GM19468 (cell line): ENCODE measurements at regions not wholly inside any gene's neighbourhood (a gene's known extent, or its start where the extent isn't known, plus 50 kb on each side); places are given as distances from the start of the nearest gene placed in this dataset.

Experiments used
- ATAC-seq: cut with Tn5 transposase; IDR thresholded peaks from one replicate; pipeline ENCODE4 v1.9.1; 2021; ENCODE audit warnings: mild to moderate bottlenecking, moderate library complexity, moderate number of reproducible peaks; ENCODE audit not compliant: unreplicated experiment; ENCODE audit errors: extremely low read depth

DNA sequence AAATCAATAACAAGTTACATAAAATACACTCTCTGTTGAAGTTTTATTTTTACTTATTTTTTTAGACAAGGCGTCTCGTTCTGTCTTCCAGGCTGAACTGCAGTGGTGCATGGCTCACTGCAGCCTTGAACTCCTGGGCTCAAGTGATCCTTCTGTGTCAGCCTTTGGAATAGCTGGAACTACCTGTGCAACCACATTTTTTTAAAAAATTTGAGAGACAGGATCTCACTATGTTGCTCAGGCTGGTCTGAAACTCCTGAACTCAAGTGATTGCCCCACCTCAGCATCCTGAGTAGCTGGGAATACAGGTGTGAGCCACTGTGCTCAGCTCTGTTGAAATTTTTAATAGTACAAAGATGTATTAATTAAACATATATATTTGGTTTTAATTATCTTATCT lies 614.3 kb upstream of the ARRDC4 start:
- no peak for ATAC-seq

DNA sequence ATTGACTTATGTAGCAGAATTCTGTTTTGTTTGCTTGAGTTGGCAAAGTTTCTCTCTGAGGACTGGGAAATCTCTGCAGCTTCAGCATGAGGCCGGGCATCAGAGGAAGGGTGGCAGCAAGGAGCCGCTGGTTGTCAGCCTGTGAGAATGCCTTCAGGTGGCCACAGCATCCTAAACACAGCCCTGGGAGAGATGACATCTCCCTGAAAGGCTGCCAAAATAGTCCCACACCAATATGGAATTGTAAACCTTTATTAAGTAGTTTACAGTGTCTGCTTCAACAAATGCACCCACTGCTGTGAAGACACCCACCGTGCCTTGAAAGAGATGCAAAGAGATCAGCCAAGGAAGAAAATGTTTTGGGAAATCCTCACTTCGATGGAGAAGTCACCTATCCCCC lies 609.7 kb upstream of the ARRDC4 start:
- no peak for ATAC-seq

DNA sequence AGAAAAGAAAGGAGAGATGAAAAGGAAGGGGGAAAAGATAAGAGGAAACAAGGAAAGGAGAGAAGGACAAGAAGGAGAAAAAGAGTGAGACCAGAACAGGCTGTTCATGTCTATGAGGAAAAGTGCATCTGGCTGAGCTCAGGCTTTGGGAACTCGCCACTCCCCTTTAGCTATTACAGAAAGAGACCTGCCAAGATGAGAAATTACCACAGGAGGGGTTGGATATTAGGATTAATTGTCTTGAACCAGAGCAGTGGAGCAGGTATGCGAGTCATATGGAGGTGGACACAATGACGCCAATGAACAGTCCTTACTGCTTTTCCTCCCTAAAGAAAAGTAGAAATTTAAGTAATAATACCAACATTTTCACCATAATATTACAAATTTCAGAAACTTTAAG lies 577.0 kb upstream of the ARRDC4 start:
- no peak for ATAC-seq

DNA sequence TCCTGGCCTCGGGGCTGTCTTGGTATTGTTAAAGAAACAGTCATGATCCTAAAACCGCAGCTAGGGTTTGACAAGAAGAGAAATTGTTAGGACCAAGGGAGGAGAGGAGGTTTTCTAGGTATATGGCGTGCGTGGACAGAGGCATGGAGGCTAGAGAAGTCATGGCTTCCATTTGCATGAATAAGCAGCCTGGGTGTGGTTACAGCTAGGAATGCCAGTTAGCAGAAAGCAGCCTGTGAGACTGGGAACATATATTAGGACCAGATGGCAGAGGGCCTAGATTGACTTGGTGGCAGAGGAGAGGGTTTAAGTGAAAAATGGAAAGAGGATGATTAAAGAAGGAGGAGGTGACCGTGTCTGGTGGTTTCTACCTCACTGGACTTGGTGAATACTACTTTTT lies 573.6 kb upstream of the ARRDC4 start:
- ATAC-seq, result no peak

DNA sequence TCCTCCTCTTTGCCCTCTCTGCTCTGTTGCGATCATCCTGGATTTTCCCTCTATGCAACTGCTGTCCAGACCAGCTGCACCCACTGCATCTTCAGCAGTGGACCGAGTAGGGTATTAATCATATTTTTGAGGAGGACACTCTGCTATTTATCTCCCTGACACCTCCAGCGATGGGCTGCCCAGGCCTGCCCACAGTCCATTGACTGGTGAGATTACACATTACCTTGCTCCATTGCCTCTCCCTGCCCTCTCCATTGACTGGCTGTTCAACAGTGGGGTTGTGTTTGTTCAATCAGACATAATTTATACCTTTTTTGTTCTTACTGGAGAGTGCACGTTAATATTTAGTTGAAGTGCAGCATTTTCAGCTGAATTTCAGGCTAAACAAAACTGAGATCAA lies 559.3 kb upstream of the ARRDC4 start:
- ATAC-seq, result no peak

DNA sequence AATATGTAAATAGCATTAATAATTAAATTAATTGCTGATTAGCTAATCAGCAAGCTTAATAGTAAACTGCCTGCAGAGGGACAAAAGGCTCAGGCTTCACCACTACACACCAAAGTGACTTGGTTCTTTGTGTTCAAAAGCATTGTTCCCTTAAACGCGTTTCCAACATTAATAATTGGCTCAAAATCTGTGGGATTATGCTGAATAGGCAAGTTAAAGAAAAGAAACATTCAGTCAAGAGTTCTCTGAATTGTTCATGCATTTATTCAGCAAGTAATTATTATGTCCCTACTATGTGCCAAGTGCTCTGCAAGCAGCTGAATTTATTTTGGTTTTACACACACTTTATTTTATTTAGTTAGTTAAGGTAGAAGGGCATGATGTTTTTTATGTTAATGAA lies 558.5 kb upstream of the ARRDC4 start:
- no peak for ATAC-seq

DNA sequence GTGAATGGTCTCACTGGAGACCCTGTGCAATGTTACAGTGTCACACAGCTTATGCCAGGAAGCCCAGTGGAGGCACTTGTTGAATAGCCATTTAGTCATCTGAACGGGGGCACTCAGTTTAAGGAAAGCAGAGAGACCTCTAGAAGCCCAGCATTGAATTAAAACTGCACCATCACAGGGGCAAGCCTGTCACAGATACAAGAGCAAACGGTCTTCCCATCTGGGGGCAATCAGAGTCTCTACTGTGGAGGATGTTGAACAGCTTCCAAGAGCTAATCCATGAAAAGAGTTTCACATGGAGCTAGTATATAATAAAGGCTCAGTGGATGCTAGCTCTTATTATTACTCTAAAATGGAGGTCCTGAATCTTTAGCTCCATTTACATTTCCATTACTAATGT lies 553.7 kb upstream of the ARRDC4 start:
- ATAC-seq, result no peak

DNA sequence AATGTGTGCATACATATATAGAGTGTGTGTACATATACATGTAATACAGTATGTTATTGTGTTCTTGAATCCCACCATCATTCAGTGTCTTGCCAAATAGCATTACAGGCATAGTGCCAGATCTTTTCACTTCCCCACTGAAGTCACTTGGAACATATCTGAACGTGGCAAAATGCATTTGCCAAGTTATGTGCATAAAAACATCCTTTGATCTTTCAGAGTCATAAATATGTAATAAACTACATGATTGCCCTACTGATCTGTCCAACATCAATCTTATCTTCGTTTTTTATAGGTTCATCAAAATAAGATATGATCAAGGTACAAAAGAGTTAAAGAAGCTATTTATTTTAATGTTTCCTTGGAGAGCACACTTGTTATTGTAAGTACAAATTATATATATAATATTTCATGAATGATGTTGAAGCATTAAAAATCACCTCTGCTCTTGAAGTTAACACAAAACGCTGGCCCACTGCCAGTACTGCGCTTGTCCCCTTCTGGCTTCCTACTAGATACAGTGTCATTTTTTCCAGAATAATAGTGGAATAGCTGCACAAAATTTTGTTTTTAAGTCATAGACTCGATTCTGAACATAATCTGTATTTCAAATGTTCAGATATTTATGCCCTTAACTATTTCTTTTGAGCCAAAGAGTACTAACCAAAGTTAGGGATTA lies 549.5 kb upstream of the ARRDC4 start:
- ATAC-seq, result no peak

DNA sequence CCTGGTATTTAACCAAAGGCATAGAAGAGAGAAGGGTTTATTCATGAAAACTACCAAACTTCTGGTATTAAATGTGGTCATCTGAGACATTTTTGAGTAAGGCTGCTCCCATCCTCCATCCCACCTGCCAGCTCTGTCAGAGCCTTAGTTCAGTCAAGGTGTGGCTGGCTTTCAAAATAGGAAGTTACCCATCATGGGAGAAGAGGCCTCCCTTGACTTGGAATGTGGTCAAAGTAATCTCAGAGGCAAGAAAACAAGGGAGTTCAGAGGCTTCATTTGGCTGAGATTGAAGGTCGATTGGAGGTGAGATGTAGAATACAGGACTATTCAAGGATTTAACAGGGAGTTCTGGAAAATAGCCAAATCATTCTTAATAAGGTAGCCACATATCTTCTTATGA lies 540.4 kb upstream of the ARRDC4 start:
- ATAC-seq, result no peak

DNA sequence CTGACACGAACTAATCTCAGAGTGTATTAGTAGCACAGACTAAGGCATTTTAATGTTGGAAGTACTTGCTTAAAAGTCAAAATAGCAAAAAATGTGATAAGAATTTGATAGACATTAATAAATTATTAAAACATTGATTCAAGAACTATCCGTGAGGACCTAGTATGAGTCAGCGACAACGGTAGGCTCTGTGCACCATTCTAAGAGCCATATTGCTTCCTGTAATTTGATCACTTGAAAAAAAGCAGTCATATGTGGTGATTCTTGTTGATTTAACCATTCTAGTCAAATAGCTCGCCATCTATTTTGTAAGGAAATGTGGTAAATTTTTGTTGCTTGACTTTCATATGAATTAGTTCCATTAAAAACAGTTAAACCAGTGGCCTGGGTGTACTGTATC lies 534.9 kb upstream of the ARRDC4 start:
- no peak for ATAC-seq

DNA sequence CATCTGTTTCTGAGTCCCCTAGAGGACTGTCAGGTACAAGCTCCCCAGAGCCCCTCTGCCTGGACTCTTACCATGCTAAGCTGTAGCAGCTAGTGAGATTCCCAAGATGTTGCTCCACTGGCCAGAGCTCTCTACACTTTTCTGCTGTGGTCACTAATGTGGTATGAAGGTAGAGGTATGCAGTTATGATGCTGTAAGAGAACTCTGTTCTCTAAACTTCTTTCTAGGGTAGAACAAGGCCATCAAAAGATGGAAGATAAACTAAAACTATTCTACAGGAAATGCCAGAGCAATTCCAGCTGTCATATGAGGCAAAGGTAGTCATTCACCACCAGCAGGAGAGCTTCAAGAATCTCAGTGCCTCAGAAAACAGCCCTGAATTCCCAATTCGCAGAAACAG lies 517.4 kb upstream of the ARRDC4 start:
- no peak for ATAC-seq

DNA sequence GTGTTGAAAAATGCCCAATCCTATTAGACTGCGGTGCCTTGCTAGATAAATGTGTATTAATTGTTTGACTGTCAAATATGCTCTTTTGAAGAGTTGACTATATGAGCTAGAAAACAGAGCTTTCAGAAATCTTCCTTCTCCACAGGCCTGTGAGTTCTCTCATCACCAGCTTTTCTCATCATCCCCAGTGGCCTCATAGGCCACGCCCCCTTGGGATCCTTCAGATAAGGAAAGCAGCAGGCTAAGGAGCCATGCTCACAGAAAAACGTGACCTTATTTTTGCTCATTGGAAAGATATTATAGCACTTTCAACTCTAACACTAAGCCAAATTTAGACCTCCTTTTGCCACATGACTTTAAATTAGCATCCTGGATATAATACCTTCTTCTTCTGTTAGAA lies 514.4 kb upstream of the ARRDC4 start:
- no peak for ATAC-seq

DNA sequence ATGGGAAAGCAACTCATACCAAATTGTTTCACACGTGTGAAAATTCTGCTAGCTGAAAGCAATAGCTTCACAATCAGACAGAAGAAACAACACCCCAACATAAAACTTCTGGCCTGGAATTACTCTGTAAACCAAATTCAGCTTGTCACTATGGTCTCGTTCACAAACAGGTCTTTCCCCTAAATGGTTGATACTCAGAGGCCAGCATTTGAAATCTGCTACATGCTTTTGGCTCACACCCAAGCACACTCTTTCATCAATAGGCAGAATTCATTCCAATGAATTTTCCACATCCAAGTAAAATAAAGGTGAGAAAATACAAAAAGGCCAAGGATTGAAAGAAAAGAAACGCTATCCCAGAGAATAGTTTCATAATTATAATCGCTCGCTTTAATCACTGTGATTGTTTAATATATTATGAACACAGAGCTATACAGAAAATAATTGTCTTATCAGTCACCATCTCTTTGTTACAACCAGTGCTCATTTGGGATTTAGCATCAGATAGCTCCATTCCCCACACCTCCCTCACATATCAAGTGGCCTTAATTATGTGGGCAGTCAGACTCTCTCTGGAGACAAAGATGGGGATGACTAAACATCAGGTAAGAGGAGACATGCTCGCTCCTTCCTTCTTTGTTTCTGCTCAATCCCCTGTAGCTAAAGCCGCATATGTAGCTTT lies 503.8 kb upstream of the ARRDC4 start:
- ATAC-seq, result no peak

DNA sequence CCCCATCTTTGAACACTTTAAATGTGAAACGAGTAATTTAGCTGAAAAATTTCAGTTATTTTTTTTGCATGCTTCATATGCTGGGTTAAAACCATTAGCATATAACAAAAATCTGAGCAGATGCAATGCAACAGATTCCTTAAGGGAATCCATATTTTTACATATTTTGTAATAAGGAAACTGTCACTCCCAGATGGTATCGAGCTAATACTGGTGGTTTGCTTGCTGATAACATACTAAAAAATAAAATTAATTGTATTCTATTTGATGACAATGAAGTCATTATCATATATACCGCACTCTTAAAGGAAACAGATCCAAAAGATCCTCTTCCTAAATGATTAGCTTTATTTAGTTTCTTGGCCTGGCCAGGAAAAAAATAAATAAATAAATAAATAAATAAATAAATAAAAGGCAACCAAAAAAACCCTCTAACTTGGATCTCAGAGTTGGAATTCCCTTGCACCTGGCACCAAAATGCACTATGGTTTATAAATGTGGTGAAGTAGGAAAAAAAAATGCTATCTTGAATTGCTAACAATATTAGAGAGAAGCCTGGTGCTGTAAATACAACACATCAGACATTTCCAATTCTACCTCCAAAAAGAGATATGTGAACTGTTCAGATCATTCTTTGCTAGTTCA lies 503.2 kb upstream of the ARRDC4 start:
- no peak for ATAC-seq

DNA sequence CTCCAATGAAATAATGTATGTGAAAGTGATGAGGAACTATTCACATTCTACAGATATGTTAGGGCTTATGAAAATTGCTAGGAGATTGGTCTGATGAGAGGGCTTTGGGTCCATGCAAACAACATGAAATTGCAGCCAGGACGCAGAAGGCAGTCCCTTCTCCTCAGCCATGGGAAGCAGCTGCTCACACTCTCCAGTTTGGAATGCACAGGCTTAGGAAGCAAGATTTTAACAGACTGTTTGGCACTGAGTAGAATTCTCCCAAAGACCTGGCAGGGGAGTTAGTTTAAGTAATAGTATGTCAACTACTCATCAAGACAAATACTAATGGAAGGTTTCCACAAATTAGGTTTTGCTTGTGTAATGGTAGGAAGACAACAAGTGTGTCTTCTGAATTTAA lies 500.7 kb upstream of the ARRDC4 start:
- ATAC-seq, result no peak

DNA sequence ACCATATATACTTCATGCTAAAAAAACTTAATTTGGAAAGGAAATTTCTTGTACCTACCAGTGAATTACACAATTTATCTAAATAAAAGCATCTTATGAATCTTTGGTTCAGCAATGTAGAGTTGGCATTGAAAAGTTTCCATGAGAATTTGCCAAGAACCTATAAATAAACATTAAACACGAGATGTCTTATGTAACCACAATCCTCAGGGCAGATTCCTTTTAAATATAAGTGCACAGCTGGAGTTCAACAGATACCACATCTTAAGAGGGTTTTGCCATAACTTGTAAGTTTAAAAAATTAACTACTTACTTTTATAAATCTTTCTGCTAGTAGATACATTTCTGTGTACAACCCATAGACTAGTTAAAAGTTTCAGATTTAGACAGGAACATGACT lies 499.3 kb upstream of the ARRDC4 start:
- ATAC-seq, result no peak

DNA sequence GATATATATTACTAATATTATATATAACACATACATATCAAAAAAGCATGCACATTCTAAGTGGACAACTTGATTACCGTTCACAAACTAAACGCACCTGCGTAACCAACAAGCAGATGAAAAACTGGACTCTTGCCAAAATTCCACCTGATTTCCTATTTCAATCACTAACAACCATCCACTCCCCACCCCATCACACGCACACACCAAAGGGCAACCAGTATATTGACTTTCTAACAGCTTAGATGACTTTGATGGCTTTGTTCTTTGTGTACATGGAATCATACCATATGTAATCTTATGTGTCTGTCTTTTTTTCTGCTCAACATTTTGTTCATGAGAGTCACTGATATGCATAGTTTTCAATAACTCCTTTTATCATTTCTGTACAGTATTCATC lies 496.8 kb upstream of the ARRDC4 start:
- no peak for ATAC-seq

DNA sequence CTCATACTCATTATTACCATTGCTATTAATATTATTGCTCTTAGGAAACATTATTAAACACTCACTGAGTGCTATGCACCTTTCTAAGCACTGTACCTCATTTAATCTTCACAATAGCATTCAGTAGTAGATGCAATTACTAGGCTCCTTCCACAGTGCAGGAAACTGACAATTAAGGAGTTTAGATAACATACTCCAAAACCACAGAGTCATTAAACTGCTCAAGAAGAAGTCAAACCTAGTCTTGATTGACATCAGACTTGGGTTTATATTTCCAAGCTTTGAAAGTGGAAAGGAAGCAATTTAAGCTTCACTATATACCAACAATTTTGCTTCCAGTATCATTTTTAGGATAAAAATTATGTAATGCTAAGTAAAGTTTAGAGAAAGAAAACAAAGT lies 490.1 kb upstream of the ARRDC4 start:
- no peak for ATAC-seq

DNA sequence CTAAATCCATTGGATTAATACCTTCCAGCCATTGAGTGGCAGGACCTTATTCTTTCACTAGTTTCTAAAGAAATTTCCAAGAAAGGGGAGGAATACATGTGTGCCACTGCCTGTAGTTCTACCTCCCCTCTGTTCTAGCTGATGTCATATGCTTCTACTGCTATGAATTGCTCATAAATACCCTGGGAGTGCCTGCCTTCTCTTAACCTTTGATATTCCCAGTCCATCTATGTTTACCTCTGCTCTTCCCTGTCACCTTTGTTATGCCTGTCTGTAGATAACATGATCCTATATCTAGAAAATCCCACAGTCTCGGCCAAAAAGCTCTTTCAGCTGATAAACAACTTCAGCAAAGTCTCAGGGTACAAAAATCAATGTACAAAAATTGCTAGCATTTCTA lies 486.9 kb upstream of the ARRDC4 start:
- ATAC-seq, result no peak

DNA sequence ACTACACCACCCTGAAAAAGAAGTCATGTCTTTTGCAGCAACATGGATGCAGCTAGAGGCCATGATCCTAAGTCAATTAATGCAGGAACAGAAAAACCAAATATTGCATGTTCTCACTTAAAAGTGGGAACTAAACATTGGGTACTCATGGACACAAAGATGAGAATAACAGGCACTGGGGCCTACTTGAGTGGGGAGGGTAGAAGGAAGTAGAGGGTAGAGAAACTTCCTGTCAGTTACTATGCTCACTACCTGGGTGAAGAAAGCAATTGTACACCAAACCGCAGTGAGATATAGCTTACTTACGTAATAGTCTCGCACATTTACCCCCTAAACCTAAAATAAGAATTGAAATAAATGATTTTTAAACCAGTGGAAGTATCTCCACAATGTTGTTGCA lies 480.5 kb upstream of the ARRDC4 start:
- no peak for ATAC-seq

DNA sequence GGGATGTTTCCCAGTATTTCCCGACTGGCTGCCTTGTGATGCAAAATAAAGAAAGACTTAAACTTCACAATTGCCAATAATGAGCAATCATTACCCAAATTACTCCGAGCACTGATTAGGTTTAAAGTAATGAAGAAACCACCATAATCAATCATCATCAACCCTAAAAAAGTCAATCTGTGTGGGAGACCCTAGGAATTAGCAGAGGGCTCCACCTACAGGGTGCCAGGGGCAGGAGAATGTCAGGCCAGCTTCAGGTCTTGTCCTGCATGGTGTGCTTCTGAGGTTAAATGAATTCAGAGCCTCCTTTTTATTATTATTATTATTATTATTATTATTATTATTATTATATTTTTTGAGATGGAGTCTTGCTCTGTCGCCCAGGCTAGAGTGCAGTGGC lies 478.0 kb upstream of the ARRDC4 start:
- ATAC-seq, result no peak

DNA sequence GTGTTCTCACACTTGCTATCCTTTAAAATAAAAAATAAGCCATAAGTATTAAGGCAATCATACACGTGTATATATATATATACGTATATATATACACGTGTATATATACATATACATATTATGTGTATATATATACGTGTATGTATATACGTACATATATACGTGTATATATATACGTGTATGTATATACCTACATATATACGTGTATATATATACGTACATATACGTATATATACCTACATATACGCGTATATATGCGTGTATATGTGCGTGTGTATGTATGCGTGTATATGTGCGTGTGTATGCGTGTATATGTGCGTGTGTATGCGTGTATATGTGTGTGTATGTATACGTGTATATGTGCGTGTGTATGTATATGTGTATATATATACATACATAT lies 477.3 kb upstream of the ARRDC4 start:
- ATAC-seq, result no peak
